GM18505 (cell line): ENCODE measurements at regions not wholly inside any gene's neighbourhood (a gene's known extent, or its start where the extent isn't known, plus 50 kb on each side); places are given as distances from the start of the nearest gene placed in this dataset.

Experiments used
- ATAC-seq: cut with Tn5 transposase; IDR thresholded peaks from one replicate; pipeline ENCODE4 v1.9.1; 2021; ENCODE audit not compliant: unreplicated experiment
- POLR2A ChIP-seq: IDR thresholded peaks from 4 replicates; pipeline ENCODE4 v1.6.1; 2011; ENCODE audit warnings: borderline replicate concordance; ENCODE audit not compliant: insufficient read depth, insufficient read length; ENCODE audit errors: extremely low read depth

GRCh38 chr14:35456261-35456660 is 51.7 kb upstream of the NFKBIA start:
- no peak for TF ChIP-seq POLR2A
- no peak for ATAC-seq

DNA sequence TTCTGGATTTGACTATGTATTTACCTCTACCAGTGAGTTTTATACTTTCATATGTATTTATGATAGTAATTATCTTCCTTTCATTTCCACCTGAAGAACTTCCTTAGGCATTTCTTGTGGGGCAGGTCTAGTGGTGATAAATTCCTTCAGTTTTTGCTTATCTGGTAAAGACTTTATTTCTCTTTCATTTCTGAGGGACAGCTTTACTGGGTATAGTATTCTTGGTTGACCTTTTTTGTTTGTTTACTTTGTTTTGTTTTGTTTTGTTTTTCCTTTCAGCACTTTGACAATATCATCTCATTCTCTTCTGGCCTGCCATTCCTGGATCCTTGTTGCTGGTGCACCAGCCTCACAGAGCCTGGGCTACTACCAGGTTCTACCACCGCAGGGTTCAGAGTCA is 53.9 kb upstream of the NFKBIA start:
- no peak for TF ChIP-seq POLR2A
- ATAC-seq = no peak

DNA sequence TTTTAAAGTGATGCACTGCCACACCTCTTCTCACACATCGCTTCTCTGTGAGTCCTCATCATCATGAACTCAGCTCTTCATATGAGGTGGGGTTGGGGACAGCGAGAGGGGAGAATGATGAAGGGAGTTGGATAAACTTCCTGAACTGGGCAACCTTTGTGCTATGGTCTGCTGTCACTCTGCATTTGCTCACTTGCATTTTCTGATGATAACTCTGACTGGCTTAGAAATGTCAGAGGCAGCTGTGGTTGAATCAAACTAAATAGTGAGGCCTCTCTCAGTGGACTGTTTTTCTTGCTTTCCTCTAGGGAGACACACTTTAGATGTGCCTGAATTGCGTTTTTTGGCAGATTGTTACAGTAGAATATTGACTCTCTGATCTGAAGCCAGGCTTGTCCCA is 55.2 kb upstream of the NFKBIA start:
- ATAC-seq = no peak
- TF ChIP-seq POLR2A = no peak

DNA sequence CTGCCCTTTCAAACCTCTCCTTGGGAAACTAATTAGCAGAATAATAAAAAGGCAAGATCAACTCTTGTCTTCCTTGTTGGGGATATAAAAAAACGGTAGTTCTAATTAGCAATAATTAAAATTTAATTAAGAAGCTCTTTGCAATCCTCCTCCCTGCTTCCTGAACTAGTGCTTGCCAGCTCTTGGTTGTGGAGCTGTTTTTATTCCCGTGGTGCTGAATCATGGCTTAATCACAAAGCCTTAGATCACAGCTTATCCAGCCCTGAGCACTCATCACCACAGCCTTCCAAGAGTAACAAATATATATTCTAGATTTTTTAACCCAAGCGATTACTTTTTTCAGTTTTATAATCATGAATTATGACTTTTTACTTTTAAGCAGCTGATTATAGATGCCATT is 63.2 kb upstream of the INSM2 start:
- no peak for TF ChIP-seq POLR2A
- ATAC-seq = no peak

GRCh38 chr14:35471803-35472202 is 62.2 kb upstream of the INSM2 start:
- TF ChIP-seq POLR2A = no peak
- ATAC-seq = no peak

GRCh38 chr14:35474323-35474722 is 59.6 kb upstream of the INSM2 start:
- ATAC-seq = no peak
- no peak for TF ChIP-seq POLR2A

DNA sequence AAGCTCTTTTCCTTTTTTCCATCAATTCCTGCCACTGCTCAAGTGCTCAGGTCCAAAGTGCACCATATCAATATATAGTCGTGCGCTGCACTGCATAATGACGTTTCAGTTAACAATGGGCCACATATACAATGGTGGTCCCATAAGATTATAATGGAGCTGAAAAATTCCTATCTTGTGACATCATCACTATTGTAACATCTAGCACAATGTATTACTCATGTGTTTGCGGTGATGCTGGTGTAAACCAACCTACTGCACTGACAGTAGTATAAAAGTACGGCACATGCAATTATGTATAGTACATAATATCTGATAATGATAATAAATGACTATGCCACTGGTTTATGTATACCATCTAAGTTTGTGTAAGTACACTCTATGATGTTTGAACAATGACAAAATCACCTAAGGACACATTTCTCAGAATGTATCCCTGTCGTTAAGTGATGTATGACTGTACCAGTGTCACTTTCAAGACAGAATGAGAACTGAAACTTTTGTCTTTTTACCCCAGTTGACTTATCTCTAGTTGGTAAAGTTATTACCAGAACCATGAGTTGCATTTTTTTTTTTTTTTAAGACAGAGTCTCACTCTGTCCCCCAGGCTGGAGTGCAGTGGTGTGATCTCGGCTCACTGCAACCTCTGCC is 53.7 kb upstream of the INSM2 start:
- peak; percentile 97 for ATAC-seq
- TF ChIP-seq POLR2A = no peak

DNA sequence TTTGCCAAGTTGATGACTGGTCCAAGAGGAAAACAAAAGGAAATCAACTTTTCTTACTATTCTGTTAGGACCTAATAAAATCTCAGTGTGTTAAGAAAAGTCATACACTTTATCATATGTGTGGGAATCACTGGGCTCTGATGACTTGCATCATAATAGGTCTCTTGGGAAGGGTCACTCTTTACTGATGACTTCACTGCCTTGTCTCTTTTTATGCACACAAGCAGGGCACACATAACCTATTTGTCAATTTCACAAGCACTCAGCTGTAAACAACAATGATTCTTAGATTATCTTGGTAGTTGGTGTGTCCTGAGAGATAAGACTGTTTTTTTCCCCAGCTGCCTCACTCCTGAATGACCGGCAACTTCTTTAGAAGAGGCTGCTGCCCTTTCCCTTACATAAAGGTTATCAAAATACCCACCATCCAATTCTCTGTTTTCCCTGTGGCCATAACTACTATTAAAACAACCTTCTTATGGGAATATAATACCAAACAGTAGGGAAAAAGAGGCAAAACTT is 50.9 kb upstream of the INSM2 start:
- ATAC-seq = no peak
- no peak for TF ChIP-seq POLR2A
